GM06990 (cell line): ENCODE measurements at regions not wholly inside any gene's neighbourhood (a gene's known extent, or its start where the extent isn't known, plus 50 kb on each side); places are given as distances from the start of the nearest gene placed in this dataset.

ENCODE experiments used
- DNase-seq: peaks from one replicate; pipeline ENCODE4 v3.0.0-alpha.2; 2011; ENCODE audit not compliant: insufficient read length; ENCODE audit errors: extremely low read depth
- H3K27me3 ChIP-seq: replicated peaks from 2 replicates; pipeline ENCODE4 v1.6.0; 2011; ENCODE audit warnings: low read length; ENCODE audit not compliant: control insufficient read depth, insufficient read depth
- H3K36me3 ChIP-seq: 2 replicates; pipeline ENCODE4 v1.5.1; 2011; ENCODE audit warnings: low read length; ENCODE audit not compliant: control insufficient read depth, insufficient read depth
- H3K4me3 ChIP-seq: replicated peaks from 2 replicates; pipeline ENCODE4 v1.5.1; 2011; ENCODE audit warnings: low read depth, mild to moderate bottlenecking, control low read depth, low read length
- CTCF ChIP-seq: IDR thresholded peaks from 2 replicates; pipeline ENCODE4 v1.5.1; 2011; ENCODE audit warnings: low read length, control low read depth, mild to moderate bottlenecking, inconsistent platforms; ENCODE audit not compliant: insufficient read depth, poor library complexity, severe bottlenecking

DNA sequence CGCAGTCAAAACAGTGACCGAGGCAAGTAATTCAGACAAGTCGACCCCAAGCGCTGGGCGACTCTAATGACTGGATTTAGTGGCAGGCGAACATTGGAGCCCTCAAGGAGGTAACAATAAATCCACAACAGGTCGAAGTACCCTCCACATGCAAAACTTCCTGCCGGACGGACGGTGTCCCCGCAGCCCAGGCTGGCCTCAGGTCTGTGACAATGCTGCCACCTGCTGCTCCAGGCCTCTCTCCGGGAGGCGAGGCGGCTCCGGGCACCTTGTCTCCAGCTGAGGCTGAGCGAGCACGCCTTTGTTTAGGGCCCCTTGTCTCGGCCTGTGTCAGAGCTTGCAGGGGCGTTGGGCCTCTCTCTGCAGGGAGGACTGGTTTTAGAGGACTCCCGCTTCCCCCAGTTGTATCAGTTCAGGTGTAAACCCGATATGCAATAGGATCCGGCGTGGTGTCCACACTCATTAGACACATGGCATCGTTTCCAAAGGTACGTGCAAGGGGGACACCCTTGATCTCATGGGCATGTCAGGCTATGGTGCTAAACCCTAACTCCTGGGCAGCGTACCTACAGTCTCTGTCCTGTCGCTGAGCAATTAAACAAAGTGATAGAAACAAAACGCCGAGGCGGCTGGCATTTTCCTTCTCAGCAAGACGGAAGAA is 628.0 kb upstream of the ADAMTS16 start:
- DNase-seq = no peak
- Histone ChIP-seq H3K4me3 (no peak overlapping the region), H3K36me3 (no peaks in the 10 kb centered on the region), H3K27me3 (no peaks in the 10 kb centered on the region)
- TF ChIP-seq CTCF = no peak

DNA sequence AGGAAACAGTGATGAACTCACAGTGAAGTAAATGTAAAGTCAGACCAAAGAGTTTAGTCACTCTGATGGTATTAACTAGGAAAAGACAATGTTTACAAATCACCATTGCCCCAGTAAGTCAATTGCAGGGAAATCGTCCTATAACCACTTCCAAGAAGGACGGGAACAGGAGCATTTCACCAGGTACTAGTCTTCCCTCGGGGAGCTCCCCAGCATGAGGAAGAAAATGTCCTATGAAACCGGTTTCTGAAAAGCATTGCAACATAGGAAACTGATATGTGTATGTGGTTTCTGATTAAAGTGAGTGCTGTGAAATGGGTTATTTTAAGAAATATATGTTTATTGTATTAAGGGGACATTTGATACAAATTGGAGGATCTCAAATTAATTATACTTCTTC is 626.7 kb upstream of the ADAMTS16 start:
- no peak for DNase-seq
- no peaks in the 10 kb centered on the region for H3K27me3 ChIP-seq
- H3K4me3 ChIP-seq = no peak overlapping the region
- no peaks in the 10 kb centered on the region for H3K36me3 ChIP-seq
- no peak for TF ChIP-seq CTCF

DNA sequence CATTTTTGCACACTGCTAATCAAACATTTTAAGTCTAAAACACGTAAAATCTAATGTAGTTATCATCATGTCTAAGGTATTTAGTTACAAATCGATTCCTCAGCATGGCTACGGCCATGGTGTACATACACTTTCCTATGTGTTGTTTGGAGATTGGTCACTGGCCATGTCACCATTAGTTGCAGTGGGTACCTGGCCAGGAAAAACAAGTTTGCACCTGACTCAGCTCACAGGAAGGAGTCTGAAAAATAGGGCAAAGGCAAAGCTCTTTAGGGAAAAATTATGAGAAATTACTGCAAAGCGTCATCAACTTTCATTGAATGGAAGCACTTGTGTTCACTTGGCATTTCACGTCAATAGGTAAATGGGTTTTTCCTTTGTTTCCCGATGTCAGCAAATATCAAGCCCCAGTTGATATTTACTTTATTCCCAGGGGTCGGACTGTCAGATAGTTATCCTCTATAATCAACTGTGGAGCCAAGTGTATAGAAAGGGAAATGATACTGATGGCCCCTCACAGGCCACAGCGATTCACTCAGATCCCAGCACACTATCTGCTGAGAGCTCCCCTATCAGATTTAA is 626.0 kb upstream of the ADAMTS16 start:
- Histone ChIP-seq H3K36me3 (no peaks in the 10 kb centered on the region), H3K4me3 (no peak overlapping the region), H3K27me3 (no peaks in the 10 kb centered on the region)
- no peak for DNase-seq
- no peak for TF ChIP-seq CTCF

- no peaks in the 10 kb centered on the region for H3K36me3 ChIP-seq
- no peaks in the 10 kb centered on the region for H3K27me3 ChIP-seq
- no peak overlapping the region for H3K4me3 ChIP-seq
- TF ChIP-seq CTCF = no peak
- no peak for DNase-seq
Observed at GRCh38 chr5:4518903-4519672, 621.0 kb upstream of the ADAMTS16 start.

DNA sequence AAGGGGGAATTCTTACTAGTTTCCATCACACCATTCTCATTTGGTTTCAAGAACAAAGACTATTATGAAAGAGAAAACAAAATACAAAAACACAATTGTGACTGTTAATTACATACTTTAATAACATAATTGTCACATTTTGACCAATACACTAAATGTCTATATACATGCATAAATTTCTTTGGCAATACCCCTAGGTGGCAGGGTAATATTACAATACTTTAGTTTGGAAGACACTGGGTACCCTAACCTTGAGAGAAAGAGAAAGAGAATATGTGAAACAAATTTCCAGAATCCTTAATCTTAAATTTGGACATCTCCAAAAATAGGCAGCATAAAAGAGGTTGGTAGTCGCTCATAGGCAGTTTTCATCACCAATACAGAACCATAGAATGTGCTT is 619.6 kb upstream of the ADAMTS16 start:
- Histone ChIP-seq H3K4me3 (no peak overlapping the region), H3K27me3 (no peaks in the 10 kb centered on the region), H3K36me3 (no peaks in the 10 kb centered on the region)
- DNase-seq = no peak
- TF ChIP-seq CTCF = no peak
